ENCODE measurements at regions not wholly inside any gene's neighbourhood (a gene's known extent, or its start where the extent isn't known, plus 50 kb on each side); places are given as distances from the start of the nearest gene placed in this dataset.
"Not testable (repeated sequence)": the region's sequence is repeated elsewhere in the genome, so short reads cannot be mapped to it uniquely, and the experiment has no call there.

- no peak for DNase-seq (ENCODE audit: low read depth in 4 of 4, low spot score in 3 of 4)
Measured at GRCh38 chr6:166809721-166810120, 146.6 kb downstream of the RNASET2 start.

- no peak for DNase-seq (ENCODE audit: low read depth in 4 of 4, low spot score in 3 of 4)
Measured at GRCh38 chr6:166806962-166807757, 149.2 kb downstream of the RNASET2 start.

GRCh38 chr6:166806217-166806838 is 150.0 kb downstream of the RNASET2 start:
- DNase-seq (ENCODE audit: low read depth in 4 of 4, low spot score in 3 of 4) = no peak

GRCh38 chr6:166803471-166803870 is 152.9 kb downstream of the RNASET2 start:
- DNase-seq (ENCODE audit: low read depth in 4 of 4, low spot score in 3 of 4) = no peak

GRCh38 chr6:166802401-166802800 is 153.9 kb downstream of the RNASET2 start:
- no peak for DNase-seq (ENCODE audit: low read depth in 4 of 4, low spot score in 3 of 4)

GRCh38 chr6:166800137-166800536 is 156.2 kb downstream of the RNASET2 start:
- no peak for DNase-seq (ENCODE audit: low read depth in 4 of 4, low spot score in 3 of 4)

- DNase-seq (ENCODE audit: low read depth in 4 of 4, low spot score in 3 of 4) = no peak
Measured at GRCh38 chr6:166798652-166799051, 157.7 kb downstream of the RNASET2 start.

- DNase-seq (ENCODE audit: low read depth in 4 of 4, low spot score in 3 of 4) = no peak
Measured at GRCh38 chr6:166796610-166797009, 159.7 kb downstream of the RNASET2 start.

- no peak for DNase-seq (ENCODE audit: low read depth in 4 of 4, low spot score in 3 of 4)
Measured at GRCh38 chr6:166795879-166796278, 160.5 kb downstream of the RNASET2 start.

GRCh38 chr6:166790808-166791207 is 163.8 kb upstream of the RPS6KA2 start:
- DNase-seq (ENCODE audit: low read depth in 4 of 4, low spot score in 3 of 4) = not testable (repeated sequence)

- DNase-seq (ENCODE audit: low read depth in 4 of 4, low spot score in 3 of 4) = not testable (repeated sequence)
Measured at GRCh38 chr6:166788846-166789529, 161.9 kb upstream of the RPS6KA2 start.

GRCh38 chr6:166786704-166787293 is 159.7 kb upstream of the RPS6KA2 start:
- DNase-seq (ENCODE audit: low read depth in 4 of 4, low spot score in 3 of 4) = peak; percentile 40 to 50 (median 42)

GRCh38 chr6:166785131-166785530 is 158.1 kb upstream of the RPS6KA2 start:
- no peak for DNase-seq (ENCODE audit: low read depth in 4 of 4, low spot score in 3 of 4)

- no peak for DNase-seq (ENCODE audit: low read depth in 4 of 4, low spot score in 3 of 4)
Measured at GRCh38 chr6:166784691-166785090, 157.6 kb upstream of the RPS6KA2 start.

- no peak for DNase-seq (ENCODE audit: low read depth in 4 of 4, low spot score in 3 of 4)
Measured at GRCh38 chr6:166782520-166782919, 155.5 kb upstream of the RPS6KA2 start.

- no peak for DNase-seq (ENCODE audit: low read depth in 4 of 4, low spot score in 3 of 4)
Measured at GRCh38 chr6:166781331-166781730, 154.3 kb upstream of the RPS6KA2 start.

- no peak for DNase-seq (ENCODE audit: low read depth in 4 of 4, low spot score in 3 of 4)
Measured at GRCh38 chr6:166779963-166780683, 153.1 kb upstream of the RPS6KA2 start.

GRCh38 chr6:166779381-166779780 is 152.3 kb upstream of the RPS6KA2 start:
- DNase-seq (ENCODE audit: low read depth in 4 of 4, low spot score in 3 of 4) = no peak

- DNase-seq (ENCODE audit: low read depth in 4 of 4, low spot score in 3 of 4) = no peak
Measured at GRCh38 chr6:166778776-166779175, 151.7 kb upstream of the RPS6KA2 start.

GRCh38 chr6:166778046-166778445 is 151.0 kb upstream of the RPS6KA2 start:
- DNase-seq (ENCODE audit: low read depth in 4 of 4, low spot score in 3 of 4) = no peak
